ENCODE measurements at regions not wholly inside any gene's neighbourhood (a gene's known extent, or its start where the extent isn't known, plus 50 kb on each side); places are given as distances from the start of the nearest gene placed in this dataset.

- no peak for DNase-seq (ENCODE audit: low spot score)
These were observed 90.2 kb upstream of the CDH4 start for GRCh38 chr20:61161726-61162390.

GRCh38 chr20:61162451-61162850, 89.6 kb upstream of the CDH4 start:
- no peak for DNase-seq (ENCODE audit: low spot score)

GRCh38 chr20:61163031-61163430, 89.0 kb upstream of the CDH4 start:
- DNase-seq (ENCODE audit: low spot score) = no peak

- no peak for DNase-seq (ENCODE audit: low spot score)
These were observed 85.7 kb upstream of the CDH4 start for GRCh38 chr20:61166324-61166723.

GRCh38 chr20:61168605-61169004, 83.5 kb upstream of the CDH4 start:
- DNase-seq (ENCODE audit: low spot score) = no peak

- DNase-seq (ENCODE audit: low spot score) = no peak
These were observed 82.2 kb upstream of the CDH4 start for GRCh38 chr20:61169874-61170273.

GRCh38 chr20:61170496-61171320, 81.4 kb upstream of the CDH4 start:
- DNase-seq (ENCODE audit: low spot score) = no peak

- DNase-seq (ENCODE audit: low spot score) = no peak
These were observed 78.8 kb upstream of the CDH4 start for GRCh38 chr20:61173267-61173666.

- no peak for DNase-seq (ENCODE audit: low spot score)
These were observed 77.9 kb upstream of the CDH4 start for GRCh38 chr20:61173961-61174725.

GRCh38 chr20:61176874-61177273, 75.2 kb upstream of the CDH4 start:
- DNase-seq (ENCODE audit: low spot score) = no peak

- no peak for DNase-seq (ENCODE audit: low spot score)
These were observed 73.5 kb upstream of the CDH4 start for GRCh38 chr20:61178551-61179071.

GRCh38 chr20:61184194-61184593, 67.9 kb upstream of the CDH4 start:
- DNase-seq (ENCODE audit: low spot score) = no peak

GRCh38 chr20:61185181-61185580, 66.9 kb upstream of the CDH4 start:
- DNase-seq (ENCODE audit: low spot score) = no peak

- DNase-seq (ENCODE audit: low spot score) = peak; percentile 84
These were observed 66.0 kb upstream of the CDH4 start for GRCh38 chr20:61185841-61186601.

- no peak for DNase-seq (ENCODE audit: low spot score)
These were observed 65.1 kb upstream of the CDH4 start for GRCh38 chr20:61186771-61187472.

GRCh38 chr20:61189534-61189933, 62.5 kb upstream of the CDH4 start:
- DNase-seq (ENCODE audit: low spot score) = no peak

GRCh38 chr20:61191096-61191495, 61.0 kb upstream of the CDH4 start:
- no peak for DNase-seq (ENCODE audit: low spot score)

GRCh38 chr20:61192337-61192950, 59.6 kb upstream of the CDH4 start:
- DNase-seq (ENCODE audit: low spot score) = no peak

GRCh38 chr20:61193164-61193563, 58.9 kb upstream of the CDH4 start:
- DNase-seq (ENCODE audit: low spot score) = no peak

Data from H4 (cell line).